ENCODE measurements at regions not wholly inside any gene's neighbourhood (a gene's known extent, or its start where the extent isn't known, plus 50 kb on each side); places are given as distances from the start of the nearest gene placed in this dataset.

- TF ChIP-seq CTCF (IDR thresholded peaks at IDR 0.05) (no peak), ZFX (IDR thresholded peaks at IDR 0.05; ENCODE audit: borderline replicate concordance) (no peak)
These were observed 62.5 kb upstream of the C1GALT1C1 start for GRCh38 chrX:120692319-120692718.

Data from 22Rv1 (cell line).